ENCODE measurements at regions not wholly inside any gene's neighbourhood (a gene's known extent, or its start where the extent isn't known, plus 50 kb on each side); places are given as distances from the start of the nearest gene placed in this dataset.
"Not testable (repeated sequence)": the region's sequence is repeated elsewhere in the genome, so short reads cannot be mapped to it uniquely, and the experiment has no call there.

- FAIRE-seq = no peak
Measured at GRCh38 chr2:175317751-175318150, 136.2 kb upstream of the ATP5MC3 start.

GRCh38 chr2:175312137-175312536 is 130.6 kb upstream of the ATP5MC3 start:
- no peak for FAIRE-seq

GRCh38 chr2:175310813-175311504 is 129.4 kb upstream of the ATP5MC3 start:
- FAIRE-seq = no peak

- FAIRE-seq = no peak
Measured at GRCh38 chr2:175309799-175310198, 128.3 kb upstream of the ATP5MC3 start.

GRCh38 chr2:175308005-175308404 is 126.5 kb upstream of the ATP5MC3 start:
- FAIRE-seq = no peak

- no peak for FAIRE-seq
Measured at GRCh38 chr2:175304541-175304940, 123.0 kb upstream of the ATP5MC3 start.

- FAIRE-seq = no peak
Measured at GRCh38 chr2:175293776-175294175, 112.3 kb upstream of the ATP5MC3 start.

- no peak for FAIRE-seq
Measured at GRCh38 chr2:175293195-175293594, 111.7 kb upstream of the ATP5MC3 start.

- no peak for FAIRE-seq
Measured at GRCh38 chr2:175282886-175283285, 101.4 kb upstream of the ATP5MC3 start.

GRCh38 chr2:175282300-175282699 is 100.8 kb upstream of the ATP5MC3 start:
- FAIRE-seq = peak; percentile 96

- FAIRE-seq = no peak
Measured at GRCh38 chr2:175277772-175278171, 96.3 kb upstream of the ATP5MC3 start.

- no peak for FAIRE-seq
Measured at GRCh38 chr2:175275539-175275938, 94.0 kb upstream of the ATP5MC3 start.

- no peak for FAIRE-seq
Measured at GRCh38 chr2:175259164-175259563, 77.7 kb upstream of the ATP5MC3 start.

GRCh38 chr2:175256806-175257585 is 75.5 kb upstream of the ATP5MC3 start:
- no peak for FAIRE-seq

GRCh38 chr2:175256391-175256790 is 74.9 kb upstream of the ATP5MC3 start:
- not testable (repeated sequence) for FAIRE-seq

GRCh38 chr2:175253871-175254270 is 72.4 kb upstream of the ATP5MC3 start:
- FAIRE-seq = no peak

GRCh38 chr2:175251425-175252041 is 70.0 kb upstream of the ATP5MC3 start:
- peak; percentile 78 for FAIRE-seq

GRCh38 chr2:175247159-175247558 is 65.6 kb upstream of the ATP5MC3 start:
- FAIRE-seq = no peak

- FAIRE-seq = no peak
Measured at GRCh38 chr2:175244697-175245096, 63.2 kb upstream of the ATP5MC3 start.

- no peak for FAIRE-seq
Measured at GRCh38 chr2:175241691-175242090, 60.2 kb upstream of the ATP5MC3 start.

- not testable (repeated sequence) for FAIRE-seq
Measured at GRCh38 chr2:175240033-175240432, 58.5 kb upstream of the ATP5MC3 start.

GRCh38 chr2:175236930-175237329 is 55.4 kb upstream of the ATP5MC3 start:
- FAIRE-seq = no peak

- FAIRE-seq = no peak
Measured at GRCh38 chr2:175234650-175235049, 53.1 kb upstream of the ATP5MC3 start.

GRCh38 chr2:175234153-175234552 is 52.6 kb upstream of the ATP5MC3 start:
- FAIRE-seq = no peak

Data from TTC549 (cell line).